Loucy (cell line): ENCODE measurements at regions not wholly inside any gene's neighbourhood (a gene's known extent, or its start where the extent isn't known, plus 50 kb on each side); places are given as distances from the start of the nearest gene placed in this dataset.

ENCODE experiments used
- EZH2phosphoT487 ChIP-seq: fragments of 200-600 bp; IDR thresholded peaks from 2 replicates; pipeline ENCODE4 v1.6.1; 2018; ENCODE audit warnings: antibody characterized with exemption, mild to moderate bottlenecking, moderate library complexity, borderline replicate concordance
- TF ChIP-seq, protein P1 (sequence below): fragments of 200-600 bp; sonication (generic); conservative IDR thresholded peaks from 2 replicates; pipeline ENCODE4 v1.5.1; 2014; ENCODE audit warnings: mild to moderate bottlenecking, antibody characterized with exemption, low read length

DNA sequence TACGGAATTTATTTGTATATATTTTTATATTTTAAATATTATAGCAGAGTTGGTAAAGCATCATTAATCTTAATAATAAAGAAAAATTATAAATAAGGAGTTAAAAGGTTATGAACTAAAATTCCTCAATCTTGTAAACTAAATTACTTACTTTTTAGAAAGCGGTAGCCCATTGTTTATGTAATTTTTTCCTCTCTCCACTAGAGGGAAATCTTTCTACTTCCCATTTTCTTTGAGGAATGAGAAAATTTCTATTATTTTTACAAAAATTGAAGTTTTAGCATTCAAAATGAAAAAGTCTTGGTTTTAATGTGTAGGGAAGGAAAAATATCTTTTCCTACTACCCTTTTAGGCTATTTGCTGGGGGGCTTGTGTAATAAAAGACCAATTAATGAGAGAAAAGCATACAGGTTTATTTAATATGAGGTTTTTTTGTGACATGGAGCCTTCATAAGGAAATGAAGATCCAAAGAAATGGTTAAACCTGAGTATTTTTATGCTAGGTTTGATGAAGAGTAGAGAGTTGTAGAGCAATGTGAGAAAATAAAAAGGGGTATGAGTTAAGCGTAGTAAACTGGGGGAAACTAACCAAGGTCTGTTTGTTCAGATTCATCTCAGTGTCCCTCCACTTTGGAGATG is 68.7 kb upstream of the ADAD1 start:
- TF ChIP-seq, protein P1, sequence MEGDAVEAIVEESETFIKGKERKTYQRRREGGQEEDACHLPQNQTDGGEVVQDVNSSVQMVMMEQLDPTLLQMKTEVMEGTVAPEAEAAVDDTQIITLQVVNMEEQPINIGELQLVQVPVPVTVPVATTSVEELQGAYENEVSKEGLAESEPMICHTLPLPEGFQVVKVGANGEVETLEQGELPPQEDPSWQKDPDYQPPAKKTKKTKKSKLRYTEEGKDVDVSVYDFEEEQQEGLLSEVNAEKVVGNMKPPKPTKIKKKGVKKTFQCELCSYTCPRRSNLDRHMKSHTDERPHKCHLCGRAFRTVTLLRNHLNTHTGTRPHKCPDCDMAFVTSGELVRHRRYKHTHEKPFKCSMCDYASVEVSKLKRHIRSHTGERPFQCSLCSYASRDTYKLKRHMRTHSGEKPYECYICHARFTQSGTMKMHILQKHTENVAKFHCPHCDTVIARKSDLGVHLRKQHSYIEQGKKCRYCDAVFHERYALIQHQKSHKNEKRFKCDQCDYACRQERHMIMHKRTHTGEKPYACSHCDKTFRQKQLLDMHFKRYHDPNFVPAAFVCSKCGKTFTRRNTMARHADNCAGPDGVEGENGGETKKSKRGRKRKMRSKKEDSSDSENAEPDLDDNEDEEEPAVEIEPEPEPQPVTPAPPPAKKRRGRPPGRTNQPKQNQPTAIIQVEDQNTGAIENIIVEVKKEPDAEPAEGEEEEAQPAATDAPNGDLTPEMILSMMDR = peak; percentile 70
- no peak for TF ChIP-seq EZH2phosphoT487
